A549 (cell line): ENCODE measurements at regions not wholly inside any gene's neighbourhood (a gene's known extent, or its start where the extent isn't known, plus 50 kb on each side); places are given as distances from the start of the nearest gene placed in this dataset.

Experiments used
- ATAC-seq, 2 experiments: fragments of 200-7000 bp in 1 of 2; fragments of >200 bp in 1 of 2; cut with Nextera tagmentation in 1 of 2; cut with Tn5 transposase in 1 of 2; 3 replicates each; pipeline versions ENCODE4 v1.8.0 to v1.9.1; 2018 to 2020; ENCODE audit warnings: mild to moderate bottlenecking in 1 of 2, moderate library complexity in 1 of 2
- CTCF ChIA-PET: fragments of 300-600 bp; sonication (Branson Sonifier 250); formaldehyde crosslinking; extraction: SDS; loops from one replicate; lab custom pipeline; 2021; ENCODE audit warnings: antibody characterized with exemption, inconsistent platforms; lab: Yijun Ruan, JAX
- POLR2A ChIA-PET: fragments of 350-600 bp; formaldehyde crosslinking; extraction: SDS; loops from one replicate; lab custom pipeline; 2021; ENCODE audit warnings: antibody characterized with exemption, inconsistent platforms; lab: Yijun Ruan, JAX
- DNase-seq, 2 experiments: peaks; one replicate each; pipeline versions ENCODE4 v3.0.0 to v3.0.0-alpha.2; 2011 to 2016; ENCODE audit warnings: low read depth in 1 of 2, low spot score in 1 of 2
- FAIRE-seq: peaks from 2 replicates; lab custom pipeline; 2011; peaks lifted over from hg19 to GRCh38; lab: Jason Lieb, UNC
- H3K27ac ChIP-seq, 2 experiments: fragments of >200 bp; sonication (Bioruptor Twin); formaldehyde crosslinking; 3 replicates each; pipeline ENCODE4 v1.5.1; 2016 to 2017
- H3K4me1 ChIP-seq: fragments of >200 bp; sonication (Bioruptor Twin); formaldehyde crosslinking; 3 replicates; pipeline ENCODE4 v1.6.1; 2016
- H3K4me2 ChIP-seq: fragments of >200 bp; sonication (Bioruptor Twin); formaldehyde crosslinking; 3 replicates; pipeline ENCODE4 v1.6.1; 2016
- H3K4me3 ChIP-seq: fragments of >200 bp; sonication (Bioruptor Twin); formaldehyde crosslinking; 3 replicates; pipeline ENCODE4 v1.5.1; 2016
- H3K9me3 ChIP-seq: fragments of >200 bp; sonication (Bioruptor Twin); formaldehyde crosslinking; 3 replicates; pipeline ENCODE4 v1.6.1; 2016
- BCL3 ChIP-seq: fragments of >200 bp; sonication (Bioruptor Twin); formaldehyde crosslinking; IDR thresholded peaks from 3 replicates; pipeline ENCODE4 v1.6.1; 2016
- BHLHE40 ChIP-seq: IDR thresholded peaks from 2 replicates; pipeline ENCODE4 v1.6.1; 2012; ENCODE audit warnings: low read depth, low read length, inconsistent platforms
- CBX2 ChIP-seq: fragments of 200-600 bp; sonication (generic); IDR thresholded peaks from 2 replicates; pipeline ENCODE4 v1.6.1; 2016; ENCODE audit warnings: low read depth, mild to moderate bottlenecking, borderline replicate concordance
- CHD4 ChIP-seq: fragments of 200-600 bp; sonication (generic); IDR thresholded peaks from 2 replicates; pipeline ENCODE4 v1.6.1; 2016; ENCODE audit warnings: antibody characterized with exemption, mild to moderate bottlenecking, borderline replicate concordance
- ESRRA ChIP-seq: fragments of 150-350 bp; IDR thresholded peaks from 2 replicates; pipeline ENCODE4 v1.6.1; 2014; ENCODE audit warnings: mild to moderate bottlenecking, low read length, borderline replicate concordance
- FOSL2 ChIP-seq, 2 experiments: fragments of 450-650 bp in 1 of 2; fragments of >200 bp in 1 of 2; sonication (Bioruptor Twin) in 1 of 2; formaldehyde crosslinking; IDR thresholded peaks; 2 replicates each; pipeline versions ENCODE4 v1.5.0 to v1.6.1; 2016 to 2020; ENCODE audit warnings: mild to moderate bottlenecking in 1 of 2, moderate library complexity in 1 of 2
- FOXS1 ChIP-seq: fragments of 250-450 bp; sonication (Bioruptor Pico); IDR thresholded peaks from 2 replicates; pipeline ENCODE4 v1.5.0; 2020; ENCODE audit warnings: mild to moderate bottlenecking, moderate library complexity
- GATA3 ChIP-seq: IDR thresholded peaks from 2 replicates; pipeline ENCODE4 v1.6.1; 2012; ENCODE audit warnings: borderline replicate concordance
- HEYL ChIP-seq: fragments of 250-450 bp; sonication (Bioruptor Pico); IDR thresholded peaks from 2 replicates; pipeline ENCODE4 v1.8.0; 2021; ENCODE audit warnings: mild to moderate bottlenecking, moderate library complexity
- HOXB5 ChIP-seq: fragments of 250-450 bp; sonication (Bioruptor Pico); IDR thresholded peaks from 2 replicates; pipeline ENCODE4 v1.5.0; 2020; ENCODE audit warnings: mild to moderate bottlenecking, moderate library complexity
- MAX ChIP-seq: IDR thresholded peaks from 2 replicates; pipeline ENCODE4 v1.6.1; 2012
- MAZ ChIP-seq: fragments of 150-350 bp; IDR thresholded peaks from 2 replicates; pipeline ENCODE4 v1.6.1; 2014; ENCODE audit warnings: antibody characterized with exemption, low read depth, low read length, borderline replicate concordance
- NPAS2 ChIP-seq: fragments of 250-450 bp; sonication (Bioruptor Pico); IDR thresholded peaks from 2 replicates; pipeline ENCODE4 v1.8.0; 2022; ENCODE audit warnings: mild to moderate bottlenecking, moderate library complexity, borderline replicate concordance
- PBX3 ChIP-seq: IDR thresholded peaks from 2 replicates; pipeline ENCODE4 v1.6.1; 2012
- REST ChIP-seq: fragments of 200-600 bp; sonication (generic); IDR thresholded peaks from 2 replicates; pipeline ENCODE4 v1.6.1; 2016; ENCODE audit warnings: antibody characterized with exemption, mild to moderate bottlenecking, moderate library complexity
- SREBF2 ChIP-seq: fragments of 450-650 bp; IDR thresholded peaks from 2 replicates; pipeline ENCODE4 v1.6.1; 2014; ENCODE audit warnings: mild to moderate bottlenecking, moderate library complexity
- ZNF302 ChIP-seq: fragments of 250-450 bp; sonication (Bioruptor Pico); IDR thresholded peaks from 2 replicates; pipeline ENCODE4 v1.9.0; 2021; ENCODE audit warnings: inconsistent platforms, mild to moderate bottlenecking, moderate library complexity
- whole genome bisulfite sequencing: methylation state at CpG from one replicate; pipeline ENCODE4 v1.1.6; 2017; ENCODE audit errors: missing lambda C conversion rate; 5-methylcytosine and 5-hydroxymethylcytosine counted together

GRCh38 chr21:20086508-20086907, 911.7 kb upstream of the NCAM2 start (continued):
- no peak for TF ChIP-seq REST
- no peak for TF ChIP-seq BCL3
- no peak for TF ChIP-seq BHLHE40
- TF ChIP-seq FOSL2 (IDR thresholded peaks at IDR 0.05): no peak
- TF ChIP-seq FOSL2 (CRISPR knock-in tag; IDR thresholded peaks at IDR 0.05): no peak
- no peak for TF ChIP-seq CBX2
- TF ChIP-seq PBX3: no peak

GRCh38 chr21:20106368-20106767, 891.8 kb upstream of the NCAM2 start:
- TF ChIP-seq ESRRA (no peak), HOXB5 (CRISPR knock-in tag) (no peak), MAX (no peak), ZNF302 (CRISPR knock-in tag) (no peak), SREBF2 (no peak), NPAS2 (CRISPR knock-in tag) (no peak), HEYL (CRISPR knock-in tag) (no peak), FOXS1 (CRISPR knock-in tag) (no peak), BCL3 (no peak), REST (no peak), MAZ (no peak), CHD4 (no peak), GATA3 (no peak)
- FAIRE-seq (no peak), DNase-seq (no peak), ATAC-seq (no peak)
- POLR2A ChIA-PET: no interaction called here
- Histone ChIP-seq H3K4me3 (no peak overlapping the region), H3K9me3 (no peaks in the 10 kb centered on the region), H3K4me2 (no peak overlapping the region), H3K4me1 (no peaks in the 10 kb centered on the region), H3K27ac (no peak overlapping the region)
- 0% methylated on average over 2 of the region's 2 CpGs for WGBS
- CTCF ChIA-PET: no interaction called here
